Progenitor cell of endocrine pancreas (in vitro differentiated cells): ENCODE measurements at regions not wholly inside any gene's neighbourhood (a gene's known extent, or its start where the extent isn't known, plus 50 kb on each side); places are given as distances from the start of the nearest gene placed in this dataset.
A peak's percentile ranks its signal among the peaks of the same experiment; 100 is the strongest.

Source experiments
- DNase-seq: peaks from one replicate; pipeline ENCODE4 v3.0.0; 2021; ENCODE audit warnings: low spot score; ENCODE audit not compliant: unreplicated experiment
- H3K27ac Mint-ChIP-seq: 2 replicates; pipeline ENCODE4 v1.8.0; 2021; ENCODE audit warnings: mild to moderate bottlenecking, moderate library complexity, mixed read lengths
- H3K27me3 Mint-ChIP-seq: 2 replicates; pipeline ENCODE4 v1.8.0; 2021; ENCODE audit warnings: mixed read lengths
- H3K36me3 Mint-ChIP-seq: 2 replicates; pipeline ENCODE4 v1.8.0; 2022; ENCODE audit warnings: mixed read lengths; ENCODE audit not compliant: insufficient read depth
- H3K4me1 Mint-ChIP-seq: 2 replicates; pipeline ENCODE4 v1.8.0; 2021; ENCODE audit warnings: low read depth, mixed read lengths
- H3K4me3 Mint-ChIP-seq: 2 replicates; pipeline ENCODE4 v1.8.0; 2021; ENCODE audit warnings: low read depth, mild to moderate bottlenecking, moderate library complexity, mixed read lengths
- H3K9me3 Mint-ChIP-seq: 2 replicates; pipeline ENCODE4 v1.8.0; 2021; ENCODE audit warnings: low read depth, mixed read lengths
- CTCF ChIP-seq: fragments of 200-600 bp; sonication (generic); IDR thresholded peaks from one replicate; pipeline ENCODE4 v1.5.0; 2021; ENCODE audit warnings: antibody characterized with exemption, mild to moderate bottlenecking; ENCODE audit not compliant: unreplicated experiment

GRCh38 chr10:105950410-105950809 lies 1214.1 kb downstream of the SORCS1 start:
- Mint-ChIP-seq H3K4me1 (peaks cover 22% of the 10 kb centered on the region), H3K4me3 (no peak overlapping the region)
- peak; percentile 14 for DNase-seq

GRCh38 chr10:105949721-105950120 lies 1214.8 kb downstream of the SORCS1 start:
- peaks cover 22% of the 10 kb centered on the region for H3K4me1 Mint-ChIP-seq

More at GRCh38 chr10:105950410-105950809, 1214.1 kb downstream of the SORCS1 start:
- Mint-ChIP-seq H3K36me3 (no peaks in the 10 kb centered on the region), H3K9me3 (no peaks in the 10 kb centered on the region), H3K27me3 (no peaks in the 10 kb centered on the region), H3K27ac (no peak overlapping the region)
- peak; percentile 92 for TF ChIP-seq CTCF

GRCh38 chr10:105925045-105925785 lies 1239.3 kb downstream of the SORCS1 start:
- no peaks in the 10 kb centered on the region for H3K36me3 Mint-ChIP-seq
- H3K27me3 Mint-ChIP-seq, result no peaks in the 10 kb centered on the region
- no peak for TF ChIP-seq CTCF
- H3K4me3 Mint-ChIP-seq, result no peak overlapping the region
- H3K9me3 Mint-ChIP-seq, result peaks cover 22% of the 10 kb centered on the region
- no peak for DNase-seq
- H3K4me1 Mint-ChIP-seq, result no peaks in the 10 kb centered on the region
- no peak overlapping the region for H3K27ac Mint-ChIP-seq

More at GRCh38 chr10:105949721-105950120, 1214.8 kb downstream of the SORCS1 start:
- Mint-ChIP-seq H3K4me3 (no peak overlapping the region), H3K9me3 (no peaks in the 10 kb centered on the region), H3K27ac (no peak overlapping the region), H3K36me3 (no peaks in the 10 kb centered on the region), H3K27me3 (no peaks in the 10 kb centered on the region)
- no peak for TF ChIP-seq CTCF
- DNase-seq, result no peak

GRCh38 chr10:105921348-105921747 lies 1243.2 kb downstream of the SORCS1 start:
- Mint-ChIP-seq H3K27me3 (no peaks in the 10 kb centered on the region), H3K27ac (no peak overlapping the region), H3K4me3 (no peak overlapping the region), H3K4me1 (no peaks in the 10 kb centered on the region), H3K36me3 (no peaks in the 10 kb centered on the region), H3K9me3 (peaks cover under 1% of the 10 kb centered on the region)
- DNase-seq, result no peak
- TF ChIP-seq CTCF, result no peak

- TF ChIP-seq CTCF, result no peak
- no peak for DNase-seq
- H3K36me3 Mint-ChIP-seq, result no peaks in the 10 kb centered on the region
- H3K27me3 Mint-ChIP-seq, result no peaks in the 10 kb centered on the region
- H3K9me3 Mint-ChIP-seq, result peaks cover 3% of the 10 kb centered on the region
- H3K4me3 Mint-ChIP-seq, result no peak overlapping the region
- H3K27ac Mint-ChIP-seq, result no peak overlapping the region
- H3K4me1 Mint-ChIP-seq, result no peaks in the 10 kb centered on the region
Measured at GRCh38 chr10:105914432-105914831, 1250.1 kb downstream of the SORCS1 start.
